Kasumi-1 (cell line): ENCODE measurements at regions not wholly inside any gene's neighbourhood (a gene's known extent, or its start where the extent isn't known, plus 50 kb on each side); places are given as distances from the start of the nearest gene placed in this dataset.
"Not testable (repeated sequence)": the region's sequence is repeated elsewhere in the genome, so short reads cannot be mapped to it uniquely, and the experiment has no call there.

ENCODE experiments used
- DNase-seq, 2 experiments: peaks; one replicate each; lab custom pipeline; 2025; lab: John Stamatoyannopoulos, UW

DNA sequence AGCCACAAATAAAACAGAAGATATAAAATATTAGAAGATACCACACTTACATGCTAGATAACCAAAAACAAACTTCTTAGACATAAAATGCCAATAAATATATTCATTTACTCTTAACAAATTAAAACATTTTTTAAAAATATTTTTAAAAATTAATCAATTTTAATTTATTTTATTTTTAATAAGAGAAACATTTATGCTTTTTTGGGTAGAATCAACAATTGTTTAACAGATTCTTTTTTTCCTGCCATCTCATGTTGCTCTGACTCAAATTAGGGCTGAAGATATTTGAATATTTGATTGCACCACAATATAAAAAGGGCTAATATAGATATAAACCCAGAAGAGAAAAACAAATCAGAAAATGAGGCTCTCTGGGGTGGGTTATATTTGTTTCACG, 172.6 kb downstream of the GOLGA6L6 start:
- no peak for DNase-seq

DNA sequence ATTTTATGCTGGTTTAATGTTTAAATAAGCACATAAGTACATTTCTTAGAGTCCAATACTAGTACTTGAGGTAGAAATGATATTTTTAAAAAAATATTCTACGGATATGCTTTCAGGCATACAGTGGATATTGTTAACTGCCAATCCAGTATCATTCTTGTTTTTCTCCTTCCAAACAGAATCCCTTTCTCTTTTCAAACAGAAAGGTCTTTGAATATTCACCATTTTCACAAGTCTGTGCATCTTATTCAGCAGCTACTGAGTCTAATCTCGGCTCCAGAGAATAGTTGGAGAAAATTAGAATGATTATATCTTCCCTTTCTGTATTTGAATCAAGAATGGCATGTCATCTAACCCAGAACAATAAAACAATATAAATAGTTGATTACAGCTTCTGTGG, 174.5 kb downstream of the GOLGA6L6 start:
- no peak for DNase-seq

DNA sequence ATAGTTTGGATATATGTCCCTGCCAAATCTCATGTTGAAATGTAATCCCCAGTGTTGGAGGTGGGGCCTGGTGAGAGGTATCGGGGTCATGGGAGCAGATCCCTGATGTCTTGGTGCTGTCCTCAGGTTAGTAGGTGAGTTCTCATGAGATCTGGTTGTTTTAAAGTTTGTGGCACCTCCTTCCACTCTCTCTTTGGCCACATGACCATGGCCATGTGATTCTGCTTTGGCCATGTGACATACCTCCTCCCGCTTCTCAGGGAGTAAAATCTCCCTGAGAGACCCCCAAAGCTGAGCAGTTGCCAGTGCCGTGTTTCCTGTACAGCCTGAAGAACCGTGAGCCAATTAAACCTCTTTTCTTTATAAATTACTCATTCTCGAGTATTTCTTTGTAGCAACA, 178.0 kb downstream of the GOLGA6L6 start:
- DNase-seq, result not testable (repeated sequence)

DNA sequence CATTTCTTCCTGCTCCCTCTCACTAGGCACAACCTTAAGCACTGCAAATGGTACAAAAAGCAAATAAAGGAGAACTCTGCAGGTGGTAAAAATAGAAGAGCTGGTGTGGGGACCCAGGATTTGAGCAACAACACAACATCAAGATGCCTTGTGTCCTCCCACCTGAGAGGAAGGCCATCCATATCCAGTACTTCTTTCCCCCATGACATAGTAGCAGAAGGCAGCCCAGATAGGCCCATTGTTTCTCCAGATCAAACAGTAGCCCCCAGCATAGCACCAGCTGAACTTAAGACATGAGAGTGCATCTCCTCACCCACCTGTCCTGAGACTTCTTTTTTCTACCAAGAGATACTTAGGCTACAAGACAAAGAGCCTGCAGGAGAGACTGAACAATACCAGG, 180.5 kb downstream of the GOLGA6L6 start:
- no peak for DNase-seq

DNA sequence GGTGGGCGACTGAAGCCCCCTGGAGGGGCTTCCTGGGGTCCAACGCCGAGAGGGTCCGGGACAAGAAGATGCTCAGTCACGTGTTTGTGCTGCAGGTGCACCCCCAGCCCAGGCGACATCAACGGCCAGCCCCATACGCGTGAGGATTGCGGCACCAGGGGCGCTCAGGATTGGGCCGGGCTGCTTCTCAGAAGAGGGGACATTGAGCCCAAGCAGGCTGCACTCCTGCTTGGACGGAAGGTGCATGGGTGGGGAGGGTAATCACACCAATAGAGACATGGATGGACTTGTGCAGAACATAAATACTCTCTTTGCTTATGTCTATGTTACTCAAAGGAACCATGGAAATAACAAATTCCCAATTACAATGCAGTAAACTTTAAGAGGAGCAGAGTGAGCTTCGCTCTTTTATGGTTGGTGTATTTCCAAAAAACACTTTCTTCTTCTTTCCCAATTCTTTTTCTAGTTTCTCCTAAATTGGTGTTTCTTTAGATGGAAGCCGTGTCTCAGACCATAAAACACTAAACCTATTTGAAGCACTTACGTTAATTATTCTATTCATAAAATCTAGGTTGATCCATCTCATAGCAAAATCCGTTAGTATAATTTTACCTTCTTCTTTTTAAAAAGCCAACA, 182.7 kb downstream of the GOLGA6L6 start:
- no peak for DNase-seq

DNA sequence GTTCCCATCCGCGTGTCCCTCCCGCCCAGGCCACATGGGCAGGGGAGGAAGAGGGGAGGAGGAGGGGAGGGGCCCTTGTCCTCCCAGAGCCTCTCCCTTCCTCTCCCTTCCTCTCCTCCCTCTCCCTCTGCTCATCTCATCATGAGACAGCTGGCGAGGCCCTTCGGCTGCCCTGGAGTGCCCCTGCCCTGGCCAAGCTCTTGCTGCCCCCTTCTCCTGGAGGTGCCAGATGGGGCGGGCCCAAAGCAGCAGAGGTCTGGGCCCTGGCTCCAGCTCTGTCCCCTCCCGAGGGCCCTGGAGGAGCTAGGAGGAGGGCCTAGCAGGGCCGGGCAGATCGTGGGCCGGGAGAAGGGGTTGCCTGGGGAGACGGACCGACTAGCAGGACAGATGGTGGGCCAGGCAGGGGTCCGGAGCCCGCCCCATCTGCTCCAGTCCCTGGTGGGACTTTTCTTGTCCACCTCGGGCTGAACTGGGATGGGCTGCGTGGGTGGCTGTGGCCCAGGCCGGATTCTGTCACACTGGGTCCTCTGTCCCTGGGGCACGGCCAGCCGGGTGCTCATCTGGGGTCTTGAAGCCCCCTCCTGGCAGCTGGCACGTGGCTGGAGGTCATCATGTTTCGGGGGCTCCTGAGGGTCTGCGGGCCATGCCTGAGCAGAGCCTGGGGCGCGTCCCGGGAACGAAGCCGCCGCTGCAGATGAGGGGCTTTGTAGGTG, 183.4 kb downstream of the GOLGA6L6 start:
- DNase-seq, result no peak

DNA sequence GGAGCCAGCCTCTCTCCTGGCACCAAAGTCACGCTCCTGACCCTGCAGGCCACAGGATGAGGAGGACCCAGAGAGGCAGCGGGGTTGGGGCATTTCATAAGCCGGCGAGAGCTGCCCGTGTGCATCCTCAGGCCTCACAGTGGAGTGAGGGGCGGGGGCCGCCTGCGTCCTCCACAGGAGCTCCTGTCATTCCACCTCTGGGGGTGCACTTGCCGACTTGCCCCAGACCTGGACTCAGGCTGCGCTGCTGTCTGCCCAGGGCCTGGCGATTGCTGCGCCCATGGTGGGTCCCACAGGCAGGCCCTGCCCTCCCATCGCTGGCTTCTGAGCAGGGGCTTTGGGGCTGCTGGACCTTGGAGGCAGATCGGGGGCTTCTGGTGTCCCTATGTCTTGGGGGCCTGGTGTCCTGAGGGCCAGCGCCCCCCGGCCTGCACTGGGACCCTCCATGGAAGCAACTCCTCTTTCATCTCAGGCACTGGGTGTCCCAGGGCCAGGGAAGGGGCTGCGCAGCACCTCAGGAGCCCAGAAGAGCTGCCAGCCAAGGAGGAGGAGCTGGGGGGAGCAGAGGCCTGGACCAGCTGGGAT, 184.0 kb downstream of the GOLGA6L6 start:
- no peak for DNase-seq

DNA sequence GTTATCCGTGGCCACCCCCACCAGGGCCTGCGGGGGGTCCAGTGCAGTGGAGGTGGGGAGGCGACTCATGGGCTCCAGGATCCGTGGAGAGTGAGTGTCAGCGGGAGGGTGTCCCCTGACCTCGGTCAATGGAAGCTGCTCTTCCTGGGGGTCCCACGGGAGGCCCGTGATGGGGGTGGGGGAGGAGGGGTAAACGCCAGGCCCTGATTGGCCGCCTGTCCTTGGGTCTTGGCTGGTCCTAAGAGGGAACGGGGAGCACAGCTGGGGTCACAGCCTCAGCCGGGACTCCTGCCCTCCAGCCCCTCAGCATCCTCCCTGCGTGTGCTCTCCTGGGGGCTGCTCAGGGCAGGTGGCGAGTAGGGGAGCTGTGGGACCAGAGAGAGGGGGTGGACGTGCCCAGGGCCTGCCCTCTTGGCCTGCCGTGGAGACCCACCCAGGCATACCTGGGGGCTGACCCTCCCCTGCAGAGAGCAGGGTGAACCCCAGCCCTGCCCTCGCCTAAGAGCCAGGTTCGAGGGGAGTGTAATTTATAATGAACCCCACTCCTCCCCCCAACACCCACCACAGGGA, 184.6 kb downstream of the GOLGA6L6 start:
- DNase-seq, result no peak

DNA sequence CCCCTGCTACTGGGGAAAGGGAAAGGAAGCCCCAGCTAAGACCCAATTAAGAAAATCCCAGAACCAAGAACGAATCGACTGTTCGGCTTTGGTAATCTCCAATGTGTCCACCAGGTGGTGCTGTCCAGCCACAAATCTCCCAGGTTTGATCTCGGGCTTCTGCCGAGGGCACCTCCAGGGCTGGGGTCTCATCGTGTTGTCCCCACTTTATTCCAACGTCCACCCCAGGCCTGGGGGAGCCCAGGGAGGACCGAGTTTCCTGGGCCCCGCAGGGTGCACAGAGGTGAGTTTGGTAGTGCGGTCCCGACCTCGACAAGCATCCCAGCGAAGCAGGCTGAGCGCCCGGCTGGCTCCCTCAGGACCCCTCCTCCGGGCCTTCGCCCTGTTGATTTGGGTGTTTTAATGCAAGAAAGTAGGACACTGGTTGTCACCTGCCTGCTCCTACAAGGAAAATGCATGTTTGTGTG, 185.1 kb downstream of the GOLGA6L6 start:
- no peak for DNase-seq

DNA sequence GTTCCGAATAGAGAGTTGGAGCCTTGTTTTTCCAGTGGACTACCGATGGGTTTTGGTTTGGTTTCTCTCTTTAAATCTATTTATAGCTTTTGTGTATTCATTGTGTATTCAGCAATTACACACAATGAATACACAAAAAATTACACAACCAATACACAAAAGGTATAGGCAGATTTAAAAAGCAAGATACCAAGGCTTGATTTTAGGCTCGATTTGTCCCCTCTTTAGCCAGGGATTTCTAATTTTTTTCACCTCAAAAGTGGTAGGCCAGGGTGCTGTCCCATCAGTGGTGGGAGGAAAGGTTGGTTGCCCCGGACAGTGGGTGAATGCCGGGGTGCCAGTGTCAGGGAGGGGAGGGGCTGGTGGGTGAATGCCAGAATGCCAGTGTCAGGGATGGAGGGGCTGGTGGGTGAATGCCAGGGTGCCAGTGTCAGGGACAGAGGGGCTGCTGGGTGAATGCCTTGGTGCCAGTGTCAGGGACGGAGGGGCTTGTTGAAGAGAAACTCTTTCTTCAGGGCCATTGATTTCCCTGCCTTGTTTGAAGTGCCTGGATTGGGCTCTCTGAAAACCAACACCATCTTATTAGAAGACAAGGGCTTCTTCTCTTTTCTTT, 186.2 kb downstream of the GOLGA6L6 start:
- no peak for DNase-seq

DNA sequence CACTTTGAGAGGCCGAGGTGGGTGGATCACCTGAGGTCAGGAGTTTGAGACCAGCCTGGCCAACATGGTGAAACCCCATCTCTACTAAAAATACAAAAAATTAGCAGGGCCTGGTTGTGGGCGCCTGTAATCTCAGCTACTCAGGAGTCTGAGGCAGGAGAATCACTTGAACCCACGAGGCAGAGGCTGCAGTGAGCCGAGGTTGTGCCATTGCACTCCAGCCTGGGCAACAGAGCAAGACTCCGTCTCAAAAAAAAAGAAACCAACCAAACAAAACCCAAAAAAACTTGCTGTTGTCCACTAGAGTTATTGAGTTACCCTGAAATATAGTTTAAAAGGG, 186.7 kb downstream of the GOLGA6L6 start:
- not testable (repeated sequence) for DNase-seq

DNA sequence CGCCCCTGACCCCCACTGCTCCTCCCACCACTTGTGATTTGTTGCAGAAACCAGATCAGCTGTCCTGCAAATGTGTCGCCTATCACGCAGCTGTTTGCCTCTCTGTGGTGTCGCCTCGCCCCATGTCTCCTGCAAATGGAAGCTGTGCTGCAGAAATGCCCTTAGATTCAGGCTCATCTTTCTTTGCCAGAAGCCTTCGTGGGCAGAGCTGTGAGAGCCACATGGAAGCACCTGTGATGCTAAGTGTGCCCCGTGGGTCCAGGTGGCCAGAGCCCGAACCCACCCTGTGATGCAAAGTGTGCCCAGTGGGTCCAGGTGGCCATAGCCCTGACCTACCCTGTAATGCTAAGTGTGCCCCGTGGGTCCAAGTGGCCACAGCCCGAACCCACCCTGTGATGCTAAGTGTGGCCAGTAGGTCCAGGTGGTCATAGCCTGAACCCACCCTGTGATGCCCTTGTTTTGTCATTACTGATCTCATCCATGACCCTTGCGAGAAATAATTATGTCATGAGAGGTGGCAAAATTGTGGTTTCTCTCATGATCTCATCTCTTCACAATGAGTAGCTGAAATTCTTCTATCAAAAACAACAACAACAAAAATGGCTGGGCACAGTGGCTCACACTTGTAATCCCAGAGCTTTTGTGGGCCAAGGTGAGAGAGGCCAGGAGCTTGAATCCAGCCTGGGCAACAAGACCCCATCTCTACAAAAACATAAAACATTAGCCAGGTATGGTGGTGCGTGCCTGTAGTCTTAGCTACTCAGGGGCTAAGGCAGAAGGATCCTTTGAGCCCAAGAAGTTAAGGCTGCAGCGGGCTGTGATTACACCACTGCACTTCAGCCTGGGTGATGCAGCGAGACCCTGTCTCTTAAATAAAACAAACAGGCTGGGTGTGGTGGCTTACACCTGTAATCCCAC, 187.4 kb downstream of the GOLGA6L6 start:
- DNase-seq, result no peak

DNA sequence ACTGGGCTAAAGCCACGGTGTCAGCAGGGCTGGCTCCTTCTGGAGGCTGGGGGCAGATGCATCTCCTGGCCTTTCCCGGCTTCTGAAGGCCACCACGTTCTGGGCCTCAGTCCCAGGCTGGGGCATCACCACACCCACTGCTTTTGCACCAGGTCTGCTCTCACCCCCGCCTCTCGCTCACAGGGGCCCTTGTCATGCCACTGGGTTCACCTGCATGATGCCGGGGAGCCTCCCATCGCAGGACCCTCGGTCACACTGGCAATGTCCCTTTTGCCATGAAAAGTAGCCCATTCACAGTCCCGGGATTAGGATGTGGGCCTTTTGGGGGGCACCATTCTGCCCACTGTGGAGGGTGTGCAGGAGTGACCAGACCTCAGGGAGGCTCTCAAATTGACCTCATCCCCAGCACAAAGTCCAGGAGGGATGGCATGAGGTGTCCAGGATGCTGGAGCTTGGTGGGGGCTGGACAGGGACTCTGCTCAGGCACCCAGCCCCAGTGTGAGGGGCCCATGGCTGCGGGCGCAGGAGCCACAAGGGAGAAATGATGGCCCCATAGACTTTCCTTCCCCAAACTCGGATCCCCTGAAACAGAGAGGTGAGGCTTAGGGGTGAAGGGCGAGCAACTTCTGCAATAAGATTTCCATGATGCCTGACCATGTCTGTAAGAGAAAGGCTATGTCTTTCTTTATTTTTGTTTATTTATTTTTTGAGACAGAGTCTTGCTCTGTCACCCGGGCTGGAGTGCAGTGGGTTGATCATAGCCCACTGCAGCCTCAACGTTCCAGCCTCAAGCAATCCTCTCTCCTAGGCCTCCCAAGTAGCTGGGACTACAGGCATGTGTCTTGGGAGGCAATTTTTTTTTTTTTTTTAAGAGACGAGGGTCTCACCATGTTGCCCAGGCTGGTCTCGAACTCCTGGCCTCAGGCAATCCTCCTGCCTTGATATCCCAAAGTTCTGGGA, 189.1 kb downstream of the GOLGA6L6 start:
- DNase-seq, result no peak

DNA sequence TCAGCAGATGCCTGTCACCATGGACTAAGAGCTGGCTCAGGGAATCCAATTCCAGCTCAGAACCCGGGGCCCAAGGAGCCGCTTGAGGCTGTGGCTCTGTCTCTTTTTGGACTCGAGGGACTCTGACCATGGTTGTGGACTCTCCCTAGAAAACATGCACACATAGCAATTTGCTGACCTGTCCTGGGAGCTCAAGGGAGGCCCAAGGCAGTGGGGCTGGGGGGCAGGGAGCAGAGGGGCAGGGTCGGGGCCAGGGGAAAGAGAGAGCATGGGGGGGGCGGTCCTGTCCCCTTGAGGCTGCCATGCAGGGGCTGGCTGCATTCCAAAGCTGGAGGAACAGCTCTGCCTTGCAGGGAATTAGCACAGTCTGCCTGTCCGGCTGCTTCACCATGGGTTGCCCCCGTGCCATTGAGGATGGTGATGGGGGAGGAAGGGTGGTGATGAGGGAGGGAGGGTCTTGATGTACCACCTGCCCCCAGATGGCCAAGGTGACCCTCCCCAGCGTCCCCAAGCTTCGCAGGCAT, 190.1 kb downstream of the GOLGA6L6 start:
- DNase-seq, result no peak

DNA sequence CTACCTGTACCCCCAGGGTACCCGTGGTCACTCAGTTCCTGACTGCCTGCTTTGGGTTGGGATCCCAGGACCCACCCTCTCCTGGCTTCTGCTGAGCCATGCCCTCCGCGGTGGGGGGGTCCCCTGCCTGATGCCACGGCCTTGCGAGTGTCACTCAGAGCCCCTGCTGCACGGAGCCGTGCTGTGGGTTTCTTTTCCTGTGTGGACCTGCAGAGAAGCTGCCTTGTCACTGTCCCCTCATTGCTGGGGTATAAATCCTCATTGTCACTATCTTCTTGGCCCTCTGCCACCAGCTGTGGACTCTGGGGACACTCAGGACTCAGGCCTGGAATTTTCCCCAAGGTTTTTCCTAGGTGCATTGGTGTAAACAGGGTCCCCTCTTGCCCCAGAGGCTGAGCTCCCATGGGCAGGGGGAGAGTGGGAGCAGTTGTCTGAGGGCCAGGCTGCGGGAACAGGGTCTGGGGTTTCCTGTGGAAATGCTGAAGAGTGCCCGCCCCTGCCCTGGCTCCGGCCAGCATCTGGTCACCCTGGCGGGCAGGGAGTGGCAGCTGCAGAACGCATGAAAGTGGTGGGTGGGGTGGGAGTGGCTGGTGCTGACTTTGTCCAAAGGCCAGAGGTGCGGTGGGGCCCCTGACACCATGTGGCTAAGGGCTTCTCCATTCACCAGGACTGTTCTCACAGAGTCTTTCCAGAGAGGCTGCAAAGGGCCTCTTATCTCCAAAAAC, 191.7 kb downstream of the GOLGA6L6 start:
- no peak for DNase-seq

DNA sequence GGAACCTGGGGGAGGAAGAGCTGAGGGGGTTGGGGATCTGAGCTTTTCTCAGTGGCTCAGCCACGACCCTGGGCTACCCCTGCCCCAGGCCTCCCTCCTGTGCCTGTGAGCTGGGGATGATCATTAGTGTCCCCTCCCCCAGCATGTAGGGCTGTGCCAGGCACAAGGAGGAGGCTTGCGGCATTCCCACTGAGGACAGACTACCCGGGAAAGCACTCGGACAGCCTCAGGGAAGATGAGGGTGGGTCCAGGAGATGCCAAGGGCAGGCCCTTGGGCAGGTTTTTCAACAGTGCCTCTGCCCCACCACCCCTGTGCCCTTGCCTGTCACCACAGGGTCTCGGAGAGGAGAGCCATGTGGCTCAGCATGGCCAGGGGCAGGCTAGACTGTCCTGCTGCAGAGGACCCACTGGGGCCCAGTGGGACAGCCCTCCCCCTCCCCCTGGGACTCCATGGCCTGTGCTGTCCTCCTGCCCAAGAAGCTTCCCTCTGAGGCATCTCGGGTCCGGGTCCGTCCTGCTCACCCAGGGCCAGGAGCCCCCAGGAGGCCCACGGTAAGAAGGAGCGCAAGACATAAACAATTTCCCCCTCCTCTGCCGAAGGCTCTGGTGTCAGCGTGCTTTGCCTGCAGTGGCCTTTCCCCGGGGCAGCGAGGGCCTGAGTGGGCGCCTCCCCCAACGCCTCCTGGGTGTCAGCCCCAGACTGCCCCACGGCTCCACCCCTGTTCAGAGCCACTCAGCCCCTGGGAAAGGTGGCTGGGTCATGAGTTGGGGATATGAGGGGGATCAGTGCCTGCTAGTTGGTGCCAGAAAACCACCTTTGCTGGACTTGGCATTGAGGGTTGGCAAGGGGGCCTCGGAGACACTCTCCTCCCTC, 192.5 kb downstream of the GOLGA6L6 start:
- no peak for DNase-seq

DNA sequence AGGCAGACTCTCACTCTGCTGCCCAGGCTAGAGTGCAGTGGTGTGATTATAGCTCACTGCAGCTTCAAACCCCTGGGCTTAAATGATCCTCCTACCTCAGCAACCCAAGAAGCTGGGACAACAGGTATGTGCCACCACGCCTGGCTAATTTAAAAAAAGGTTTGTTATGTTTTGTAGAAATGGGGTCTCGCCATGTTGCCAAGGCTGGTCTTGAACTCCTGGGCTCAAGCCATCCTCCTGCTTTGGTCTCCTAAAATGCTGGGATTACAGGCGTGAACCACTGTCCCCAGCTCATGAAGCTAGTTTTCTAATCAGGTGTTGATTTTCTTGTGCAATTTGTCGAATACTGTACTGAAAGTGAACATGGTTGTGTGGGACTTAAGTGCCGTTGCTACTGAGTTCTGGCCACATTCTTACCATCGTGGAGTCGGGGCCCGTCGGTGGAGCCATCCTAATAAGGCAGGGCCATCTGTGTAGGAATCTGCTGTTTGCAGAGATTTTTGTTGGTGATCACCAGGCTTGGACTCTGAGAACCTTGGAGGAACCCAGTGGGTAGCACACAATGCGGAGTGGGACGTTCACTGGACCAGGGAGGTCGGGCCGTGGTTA, 193.2 kb downstream of the GOLGA6L6 start:
- DNase-seq, result no peak
